ENCODE measurements at regions not wholly inside any gene's neighbourhood (a gene's known extent, or its start where the extent isn't known, plus 50 kb on each side); places are given as distances from the start of the nearest gene placed in this dataset.

DNA sequence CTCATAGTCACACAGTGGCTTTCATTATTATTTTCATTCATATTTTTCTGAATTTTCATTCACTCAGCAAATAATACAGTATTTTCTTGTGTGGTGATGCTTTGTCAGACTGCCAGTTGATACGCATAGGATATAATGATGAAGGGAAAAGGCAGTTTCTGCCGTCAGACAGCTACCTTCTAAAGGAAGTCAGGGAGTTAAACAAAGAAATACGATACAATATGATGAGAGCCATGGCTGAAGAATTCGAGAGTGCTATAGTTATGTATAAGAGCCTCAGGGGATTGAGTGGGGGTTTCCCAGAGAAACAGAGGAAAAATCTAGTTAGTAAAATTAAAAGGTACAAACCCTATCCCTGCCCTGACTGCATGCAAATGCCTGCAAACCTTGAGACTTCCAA is 479.1 kb downstream of the OLFM4 start:
- TF ChIP-seq, protein P1, sequence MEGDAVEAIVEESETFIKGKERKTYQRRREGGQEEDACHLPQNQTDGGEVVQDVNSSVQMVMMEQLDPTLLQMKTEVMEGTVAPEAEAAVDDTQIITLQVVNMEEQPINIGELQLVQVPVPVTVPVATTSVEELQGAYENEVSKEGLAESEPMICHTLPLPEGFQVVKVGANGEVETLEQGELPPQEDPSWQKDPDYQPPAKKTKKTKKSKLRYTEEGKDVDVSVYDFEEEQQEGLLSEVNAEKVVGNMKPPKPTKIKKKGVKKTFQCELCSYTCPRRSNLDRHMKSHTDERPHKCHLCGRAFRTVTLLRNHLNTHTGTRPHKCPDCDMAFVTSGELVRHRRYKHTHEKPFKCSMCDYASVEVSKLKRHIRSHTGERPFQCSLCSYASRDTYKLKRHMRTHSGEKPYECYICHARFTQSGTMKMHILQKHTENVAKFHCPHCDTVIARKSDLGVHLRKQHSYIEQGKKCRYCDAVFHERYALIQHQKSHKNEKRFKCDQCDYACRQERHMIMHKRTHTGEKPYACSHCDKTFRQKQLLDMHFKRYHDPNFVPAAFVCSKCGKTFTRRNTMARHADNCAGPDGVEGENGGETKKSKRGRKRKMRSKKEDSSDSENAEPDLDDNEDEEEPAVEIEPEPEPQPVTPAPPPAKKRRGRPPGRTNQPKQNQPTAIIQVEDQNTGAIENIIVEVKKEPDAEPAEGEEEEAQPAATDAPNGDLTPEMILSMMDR (conservative IDR thresholded peaks at IDR 0.05): no peak
- no peak for TF ChIP-seq ZFX (IDR thresholded peaks at IDR 0.05)
